ENCODE measurements at regions not wholly inside any gene's neighbourhood (a gene's known extent, or its start where the extent isn't known, plus 50 kb on each side); places are given as distances from the start of the nearest gene placed in this dataset.

DNA sequence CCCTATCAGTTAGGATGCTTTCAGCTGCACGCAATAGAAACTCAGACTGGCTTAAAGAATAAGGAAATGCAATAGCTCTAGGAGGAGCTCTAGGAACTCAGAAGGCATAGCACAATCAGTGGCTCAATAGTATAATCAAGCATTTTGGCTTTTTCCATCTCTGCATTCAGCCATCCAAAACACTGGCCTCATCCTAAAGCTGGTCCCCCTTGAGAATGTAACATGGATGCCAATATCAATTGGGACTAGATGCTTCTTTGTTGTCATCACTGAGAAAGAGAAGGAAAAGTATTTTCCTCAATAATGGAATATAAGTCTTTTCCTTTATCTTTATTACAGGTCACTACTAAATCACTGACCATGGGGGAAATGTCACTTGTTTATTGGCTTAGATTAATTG lies 509.5 kb downstream of the PLPP3 start:
- TF ChIP-seq, protein P1, sequence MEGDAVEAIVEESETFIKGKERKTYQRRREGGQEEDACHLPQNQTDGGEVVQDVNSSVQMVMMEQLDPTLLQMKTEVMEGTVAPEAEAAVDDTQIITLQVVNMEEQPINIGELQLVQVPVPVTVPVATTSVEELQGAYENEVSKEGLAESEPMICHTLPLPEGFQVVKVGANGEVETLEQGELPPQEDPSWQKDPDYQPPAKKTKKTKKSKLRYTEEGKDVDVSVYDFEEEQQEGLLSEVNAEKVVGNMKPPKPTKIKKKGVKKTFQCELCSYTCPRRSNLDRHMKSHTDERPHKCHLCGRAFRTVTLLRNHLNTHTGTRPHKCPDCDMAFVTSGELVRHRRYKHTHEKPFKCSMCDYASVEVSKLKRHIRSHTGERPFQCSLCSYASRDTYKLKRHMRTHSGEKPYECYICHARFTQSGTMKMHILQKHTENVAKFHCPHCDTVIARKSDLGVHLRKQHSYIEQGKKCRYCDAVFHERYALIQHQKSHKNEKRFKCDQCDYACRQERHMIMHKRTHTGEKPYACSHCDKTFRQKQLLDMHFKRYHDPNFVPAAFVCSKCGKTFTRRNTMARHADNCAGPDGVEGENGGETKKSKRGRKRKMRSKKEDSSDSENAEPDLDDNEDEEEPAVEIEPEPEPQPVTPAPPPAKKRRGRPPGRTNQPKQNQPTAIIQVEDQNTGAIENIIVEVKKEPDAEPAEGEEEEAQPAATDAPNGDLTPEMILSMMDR (IDR thresholded peaks at IDR 0.05; ENCODE audit: insufficient read depth, low read length, missing control alignments): no peak
- POLR2A ChIA-PET: interaction anchor here (1.4 kb wide), 1 partner anchor 510 kb away, joined by 4 read pairs; the partner anchor contains the start of gene PLPP3
- CTCF ChIA-PET: no interaction called here

GRCh38 chr1:56068908-56069307 lies 510.5 kb downstream of the PLPP3 start:
- POLR2A ChIA-PET: no interaction called here
- CTCF ChIA-PET: no interaction called here
- H3K4me3 ChIP-seq (ENCODE audit: low read depth, low read length): no peak overlapping the region
- TF ChIP-seq, protein P1 (IDR thresholded peaks at IDR 0.05; ENCODE audit: insufficient read depth, low read length, missing control alignments): no peak
- no peak for DNase-seq (ENCODE audit: low read depth, low spot score)

More for the DNA sequence above, 509.5 kb downstream of the PLPP3 start:
- no peak overlapping the region for H3K4me3 ChIP-seq (ENCODE audit: low read depth, low read length)
- no peak for DNase-seq (ENCODE audit: low read depth, low spot score)

DNA sequence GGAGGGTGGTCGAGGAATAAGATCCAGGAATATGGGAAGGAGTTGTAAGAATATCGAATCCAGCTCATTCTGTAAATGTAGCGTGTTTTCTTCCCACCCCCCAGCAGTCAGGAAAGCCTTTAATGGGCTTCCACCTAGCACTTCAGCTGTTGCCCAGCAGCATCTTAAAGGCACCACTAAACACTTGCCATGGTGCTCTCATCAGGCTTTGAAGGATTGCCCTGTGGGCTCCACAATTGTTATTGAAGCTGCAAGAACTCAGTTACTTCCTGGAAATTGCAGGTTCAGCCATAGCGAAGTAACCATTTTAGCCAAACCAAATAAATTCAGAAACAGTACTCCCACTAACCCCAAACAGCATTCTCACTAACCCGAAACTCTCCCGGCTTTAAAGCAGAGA lies 511.2 kb downstream of the PLPP3 start:
- no peak overlapping the region for H3K4me3 ChIP-seq (ENCODE audit: low read depth, low read length)
- POLR2A ChIA-PET: no interaction called here
- TF ChIP-seq, protein P1 (IDR thresholded peaks at IDR 0.05; ENCODE audit: insufficient read depth, low read length, missing control alignments): no peak
- CTCF ChIA-PET: no interaction called here
- DNase-seq (ENCODE audit: low read depth, low spot score): no peak

- ChIA-PET POLR2A (no interaction called here), CTCF (no interaction called here)
- TF ChIP-seq, protein P1 (IDR thresholded peaks at IDR 0.05; ENCODE audit: insufficient read depth, low read length, missing control alignments): no peak
- peak; percentile 14 for DNase-seq (ENCODE audit: low read depth, low spot score)
- H3K4me3 ChIP-seq (ENCODE audit: low read depth, low read length): no peak overlapping the region
These were observed 513.6 kb downstream of the PLPP3 start for GRCh38 chr1:56065729-56066128.

DNA sequence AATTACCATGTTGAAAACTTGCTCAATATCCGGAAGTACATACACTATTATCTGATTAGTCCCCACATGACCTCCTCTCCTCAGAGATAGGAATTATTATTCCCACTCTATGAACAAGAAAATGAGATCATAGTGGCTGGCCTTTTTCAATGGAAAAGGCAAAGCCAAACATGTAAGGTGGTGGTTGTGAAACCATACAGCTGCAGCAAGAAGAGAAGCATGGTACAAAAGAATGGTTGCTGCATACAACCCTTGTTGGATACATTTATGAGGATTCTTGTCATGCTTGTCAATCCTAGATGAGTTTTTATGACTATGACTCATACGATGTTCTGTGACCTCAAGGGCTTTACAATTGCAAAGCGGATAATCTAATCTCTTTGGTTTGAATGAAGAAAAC lies 514.7 kb downstream of the PLPP3 start:
- POLR2A ChIA-PET: no interaction called here
- CTCF ChIA-PET: no interaction called here
- TF ChIP-seq, protein P1 (IDR thresholded peaks at IDR 0.05; ENCODE audit: insufficient read depth, low read length, missing control alignments): no peak
- DNase-seq (ENCODE audit: low read depth, low spot score): peak; percentile 14
- H3K4me3 ChIP-seq (ENCODE audit: low read depth, low read length): no peak overlapping the region

DNA sequence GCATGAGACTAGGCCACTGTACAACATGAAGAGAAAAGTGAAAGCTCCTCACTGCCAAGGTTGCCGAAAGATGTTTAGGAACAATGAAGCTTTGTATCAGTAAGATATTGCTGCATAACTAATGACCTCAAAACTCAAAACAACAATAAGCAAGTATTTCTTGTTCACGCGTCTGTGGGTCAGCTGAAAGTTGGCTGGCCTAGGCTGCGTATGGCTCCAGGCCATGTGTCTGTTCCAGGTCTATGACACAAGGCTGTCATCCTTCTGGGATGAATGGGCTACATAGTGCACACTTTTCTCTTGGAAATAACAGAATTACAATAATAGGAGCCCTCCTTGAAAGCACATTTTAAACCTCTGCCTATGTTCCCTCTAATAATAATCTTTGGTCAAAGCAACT lies 515.9 kb downstream of the PLPP3 start:
- ChIA-PET POLR2A (interaction anchor here (0.6 kb wide), 1 partner anchor 377 kb away, joined by 3 read pairs; no protein-coding TSS in a partner anchor), CTCF (no interaction called here)
- TF ChIP-seq, protein P1 (IDR thresholded peaks at IDR 0.05; ENCODE audit: insufficient read depth, low read length, missing control alignments): no peak
- no peak overlapping the region for H3K4me3 ChIP-seq (ENCODE audit: low read depth, low read length)
- DNase-seq (ENCODE audit: low read depth, low spot score): no peak

Data from AG04449 (cell line).